NOMO-1 (cell line): ENCODE measurements at regions not wholly inside any gene's neighbourhood (a gene's known extent, or its start where the extent isn't known, plus 50 kb on each side); places are given as distances from the start of the nearest gene placed in this dataset.

Experiments
- DNase-seq, 2 experiments: peaks; one replicate each; lab custom pipeline; 2025; ENCODE audit not compliant: unreplicated experiment in 2 of 2; lab: John Stamatoyannopoulos, UW

DNA sequence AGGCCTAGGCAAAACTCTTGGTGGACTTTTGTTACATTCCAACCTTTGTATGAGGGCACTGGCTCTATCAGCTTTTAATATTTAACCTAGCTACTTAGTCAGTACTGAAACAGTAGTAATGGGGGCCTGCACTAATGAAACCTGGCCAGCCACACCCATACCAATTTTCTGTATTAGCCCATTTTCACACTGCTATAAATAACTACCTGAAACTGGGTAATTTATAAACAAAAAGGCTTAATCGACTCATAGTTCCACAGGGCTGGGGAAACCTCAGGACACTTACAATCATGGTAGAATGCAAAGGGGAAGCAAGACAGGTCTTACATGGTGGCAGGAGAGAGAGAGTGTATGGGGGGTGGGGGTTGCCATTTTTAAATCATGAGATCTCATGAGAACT lies 245.7 kb upstream of the RGS18 start:
- no peak for DNase-seq

DNA sequence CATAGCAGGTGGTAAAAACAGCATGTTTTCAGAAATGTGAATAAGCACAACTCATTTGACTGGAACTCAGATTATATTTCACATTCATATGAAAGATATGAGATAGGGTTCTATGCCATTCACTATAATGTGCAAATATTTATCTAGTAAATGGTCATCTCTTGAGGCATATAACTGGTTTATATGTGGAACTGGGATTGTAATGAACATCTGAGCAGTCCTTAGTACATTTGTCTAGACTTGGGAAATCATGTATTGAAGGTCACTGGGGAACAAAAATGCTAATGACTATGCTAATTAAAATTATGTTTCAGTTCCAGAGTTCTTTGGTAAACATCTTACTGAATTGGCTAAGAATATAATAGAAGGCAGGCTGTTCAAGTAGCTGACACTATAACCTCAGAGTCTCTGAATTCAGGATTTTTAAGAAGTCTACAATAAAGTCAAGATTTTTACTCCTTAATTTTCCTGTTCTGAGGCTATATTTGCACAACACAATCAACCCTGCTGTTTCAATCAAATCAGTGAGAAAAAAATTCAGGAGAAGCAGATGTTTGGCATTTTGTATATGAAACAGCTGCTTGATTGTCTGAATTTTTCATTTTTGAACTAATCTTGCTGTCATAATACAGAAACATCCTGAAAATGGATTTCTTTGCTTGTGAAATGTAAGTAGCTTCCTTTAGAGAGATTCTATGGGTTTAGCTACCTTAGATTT lies 244.8 kb upstream of the RGS18 start:
- DNase-seq = no peak

DNA sequence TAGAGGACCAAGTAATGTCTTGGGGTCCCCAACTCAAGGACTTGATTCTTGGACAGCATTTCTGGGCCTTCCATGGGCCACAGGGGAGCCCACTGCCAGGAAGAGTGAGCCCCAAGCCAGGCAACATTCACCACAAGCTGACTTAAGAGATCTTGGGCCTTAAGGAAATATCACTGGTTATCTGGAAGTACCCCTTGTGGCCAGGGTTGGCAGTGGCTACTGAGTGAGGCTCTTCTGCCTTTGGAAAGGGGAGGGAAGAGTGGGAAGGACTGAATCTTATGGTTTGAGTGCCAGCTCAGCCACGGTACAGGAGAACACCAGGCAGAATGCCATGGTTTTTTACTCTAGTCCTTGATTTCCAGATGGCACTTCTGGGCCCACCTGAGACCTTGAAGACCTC lies 228.9 kb upstream of the RGS18 start:
- no peak for DNase-seq

- DNase-seq = no peak
Observed at GRCh38 chr1:191943684-191944083, 214.6 kb upstream of the RGS18 start.

- peak; percentile 21 to 80 for DNase-seq
Observed at GRCh38 chr1:191953526-191953925, 204.7 kb upstream of the RGS18 start.

- no peak for DNase-seq
Observed at GRCh38 chr1:191959856-191960255, 198.4 kb upstream of the RGS18 start.

DNA sequence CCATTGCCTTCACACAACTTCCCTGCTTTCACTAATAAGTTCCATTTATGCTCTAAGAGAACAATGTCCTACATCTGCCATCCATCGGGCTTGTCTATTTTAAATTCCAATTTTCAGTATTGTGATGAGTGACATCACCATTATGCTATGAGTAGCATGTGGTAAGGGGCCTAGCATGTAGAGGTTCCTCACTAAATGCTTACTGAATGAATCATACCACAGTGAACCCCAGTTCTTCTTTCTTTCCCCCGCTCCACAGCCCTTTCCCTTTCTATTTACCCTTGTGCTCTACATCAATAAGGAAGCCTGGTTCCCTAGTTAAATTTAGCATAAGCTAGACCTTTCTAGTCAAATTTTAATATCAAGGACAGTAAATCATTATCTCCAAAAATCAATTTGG lies 195.0 kb upstream of the RGS18 start:
- DNase-seq = peak in 1 of 2 experiments; percentile 39

GRCh38 chr1:191963781-191964455 lies 194.3 kb upstream of the RGS18 start:
- no peak for DNase-seq

- no peak for DNase-seq
Observed at GRCh38 chr1:191969290-191969689, 189.0 kb upstream of the RGS18 start.

- no peak for DNase-seq
Observed at GRCh38 chr1:191970116-191970515, 188.1 kb upstream of the RGS18 start.

DNA sequence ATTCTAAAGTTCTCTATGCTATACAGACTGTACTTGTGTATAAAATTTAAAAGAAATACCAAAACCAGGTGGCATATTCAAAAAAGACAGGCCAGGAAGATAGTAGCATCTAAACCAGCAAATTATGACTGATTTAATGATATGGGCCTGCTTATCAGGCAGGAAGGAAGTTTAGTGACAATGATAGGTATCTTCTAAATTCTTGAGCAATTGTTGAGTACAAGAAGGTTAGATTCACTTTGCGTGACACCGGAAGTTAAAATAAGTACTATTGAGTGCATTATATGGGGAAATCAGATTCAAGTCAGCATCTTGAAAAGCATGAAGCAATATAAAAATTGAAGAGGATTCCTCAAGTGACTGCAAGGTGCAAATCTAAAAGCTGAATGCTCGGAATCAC lies 186.8 kb upstream of the RGS18 start:
- no peak for DNase-seq

- no peak for DNase-seq
Observed at GRCh38 chr1:191974004-191974403, 184.3 kb upstream of the RGS18 start.

DNA sequence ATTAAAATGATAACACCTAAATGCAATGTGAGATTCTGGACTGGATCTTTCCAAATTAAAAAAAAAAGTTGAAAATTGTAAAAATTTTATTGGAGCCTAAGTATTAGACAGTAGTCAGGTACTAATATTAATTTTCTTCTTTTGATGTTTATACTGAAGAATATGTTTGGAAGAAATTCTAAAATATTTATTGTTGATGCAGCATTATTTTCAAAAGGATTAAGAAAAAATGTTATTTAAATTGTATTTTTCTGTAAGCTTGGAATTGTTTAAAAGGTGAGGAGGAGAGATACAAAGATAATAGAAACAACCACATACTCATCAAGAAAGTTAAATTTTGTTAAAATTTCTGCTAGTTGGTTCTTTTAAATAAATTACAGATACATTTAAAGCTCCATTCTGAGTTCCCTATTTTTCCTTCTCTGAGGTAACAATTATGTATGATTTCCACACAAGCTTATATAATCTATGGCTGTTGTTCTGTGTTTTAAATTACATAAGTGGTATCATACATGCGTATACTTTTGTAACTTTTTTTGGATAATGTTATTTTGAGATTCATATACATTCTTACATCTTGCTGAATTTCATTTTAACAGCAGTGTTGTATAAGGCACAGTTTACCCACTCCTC lies 180.3 kb upstream of the RGS18 start:
- peak in 1 of 2 experiments; percentile 47 for DNase-seq

DNA sequence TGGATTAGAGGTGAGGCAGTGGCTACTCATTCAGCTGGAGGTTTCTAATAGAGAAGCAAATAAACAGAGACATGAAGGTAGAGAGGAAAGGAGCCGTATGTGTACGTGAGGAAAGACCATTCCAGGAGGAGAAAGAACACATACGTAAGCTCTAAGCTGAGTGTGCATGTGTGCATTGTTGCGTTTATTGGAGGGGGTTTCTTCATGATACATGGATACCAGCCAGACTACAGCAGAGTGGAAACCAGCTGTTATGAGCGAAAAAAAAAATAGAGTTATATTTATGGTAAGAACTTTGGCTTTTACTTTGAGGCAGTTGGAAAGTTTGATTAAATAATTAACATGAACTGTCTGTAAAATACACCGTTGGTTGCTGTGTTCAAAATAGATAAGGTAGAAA lies 173.4 kb upstream of the RGS18 start:
- no peak for DNase-seq

DNA sequence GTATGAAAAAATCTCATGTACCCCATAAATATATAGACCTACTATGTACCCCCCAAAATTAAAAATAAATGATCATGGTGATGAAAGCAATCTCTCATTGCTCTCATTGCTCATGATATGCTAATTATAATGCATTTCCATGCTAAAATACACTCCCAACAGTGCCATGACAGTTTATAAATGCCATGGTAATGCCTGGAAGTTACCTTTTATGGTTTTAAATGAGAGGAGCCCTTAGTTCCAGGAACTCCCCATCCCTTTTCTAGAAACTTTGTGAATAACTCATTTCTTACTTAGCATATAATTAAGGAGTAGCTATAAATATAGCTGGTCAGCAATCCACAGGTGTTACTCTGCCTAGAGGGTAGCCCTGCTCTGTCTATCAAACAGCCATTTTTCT lies 166.1 kb upstream of the RGS18 start:
- no peak for DNase-seq

GRCh38 chr1:191993549-191993948 lies 164.7 kb upstream of the RGS18 start:
- peak in 1 of 2 experiments; percentile 42 for DNase-seq

GRCh38 chr1:192002063-192002462 lies 156.2 kb upstream of the RGS18 start:
- DNase-seq = no peak

- DNase-seq = peak in 1 of 2 experiments; percentile 13
Observed at GRCh38 chr1:192003295-192004077, 154.8 kb upstream of the RGS18 start.

DNA sequence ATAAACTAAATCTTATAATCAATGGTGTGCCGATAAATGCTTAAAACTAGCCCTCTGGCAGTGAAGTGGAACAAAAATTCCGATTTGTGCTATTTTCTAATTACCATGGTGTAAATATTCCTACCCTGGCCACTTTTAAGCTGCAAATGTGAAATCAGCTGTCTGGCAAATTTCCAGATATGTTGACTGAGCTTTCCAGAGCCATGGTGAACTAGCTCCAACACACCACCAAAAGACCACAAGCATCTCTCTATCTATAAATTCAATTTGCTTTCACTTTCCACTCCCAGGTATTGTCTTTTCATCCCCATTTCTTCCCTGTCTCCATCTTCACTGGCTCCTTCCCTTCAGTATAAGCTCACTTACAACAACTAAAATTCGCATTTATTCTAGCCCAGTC lies 152.3 kb upstream of the RGS18 start:
- no peak for DNase-seq

DNA sequence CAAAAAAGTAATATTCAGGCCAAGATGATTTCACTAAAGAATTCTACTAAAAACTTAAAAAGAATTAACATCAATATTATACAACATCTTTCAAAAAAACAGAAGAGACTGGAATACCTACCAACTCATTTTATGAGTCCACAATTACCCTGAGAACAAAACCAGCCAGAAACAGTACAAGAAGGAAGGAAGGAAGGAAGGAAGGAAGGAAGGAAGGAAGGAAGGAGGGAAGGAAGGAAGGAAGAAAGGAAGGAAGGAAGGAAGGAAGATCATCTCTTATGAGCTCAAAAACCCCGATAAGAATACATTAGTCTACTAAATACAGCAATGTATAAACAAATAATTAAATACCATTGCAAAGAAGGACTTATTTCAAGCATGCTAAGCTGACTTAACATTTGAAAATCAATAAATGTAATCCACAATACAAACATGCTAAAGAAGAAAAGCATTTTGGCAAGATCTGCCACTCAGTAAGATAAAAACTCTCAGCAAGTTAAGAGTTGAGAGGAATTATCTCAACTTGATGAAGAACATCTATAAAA lies 149.9 kb upstream of the RGS18 start:
- no peak for DNase-seq

DNA sequence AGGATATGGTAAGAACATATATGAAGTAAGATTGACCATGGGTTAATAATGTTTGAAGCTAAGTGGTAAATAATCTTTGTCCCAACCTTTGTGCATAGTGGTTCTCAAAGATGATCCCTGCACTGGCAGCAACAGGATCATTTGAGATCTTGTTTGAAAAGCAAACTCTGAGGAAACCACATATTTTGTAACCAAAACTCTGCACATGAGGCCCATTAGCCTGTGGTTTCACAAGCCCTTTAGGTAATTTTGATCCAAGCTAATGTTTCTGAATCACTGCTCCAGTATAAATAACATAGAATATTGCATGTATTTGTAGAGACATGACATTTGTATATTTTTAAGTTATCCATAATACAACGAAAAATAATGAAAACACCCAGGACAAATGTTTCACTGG lies 147.9 kb upstream of the RGS18 start:
- DNase-seq = peak; percentile 55 to 68
